HG03064 (cell line): ENCODE measurements at regions not wholly inside any gene's neighbourhood (a gene's known extent, or its start where the extent isn't known, plus 50 kb on each side); places are given as distances from the start of the nearest gene placed in this dataset.
"Not testable (repeated sequence)": the region's sequence is repeated elsewhere in the genome, so short reads cannot be mapped to it uniquely, and the experiment has no call there.

Experiments used
- ATAC-seq: cut with Tn5 transposase; IDR thresholded peaks from one replicate; pipeline ENCODE4 v1.9.1; 2021; ENCODE audit warnings: low read depth; ENCODE audit not compliant: unreplicated experiment

DNA sequence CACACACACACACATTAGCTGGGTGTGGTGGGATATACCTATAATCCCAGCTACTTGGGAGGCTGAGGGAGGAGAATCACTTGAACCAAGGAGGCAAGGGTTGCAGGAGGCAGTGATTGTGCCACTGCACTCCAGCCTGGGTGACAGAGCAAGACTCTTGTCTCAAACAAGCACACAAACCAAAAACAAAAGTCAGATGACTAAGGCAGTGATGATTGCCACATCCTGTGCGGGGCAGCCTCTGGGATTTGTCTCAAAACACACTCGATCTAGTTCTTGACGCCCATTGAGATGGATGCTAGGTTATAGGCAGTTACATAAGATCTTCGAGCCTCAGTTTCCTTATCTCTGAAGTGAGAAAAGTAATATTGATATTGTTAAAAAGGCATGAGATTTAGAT is 57.8 kb upstream of the NBPF8 start:
- ATAC-seq: not testable (repeated sequence)

DNA sequence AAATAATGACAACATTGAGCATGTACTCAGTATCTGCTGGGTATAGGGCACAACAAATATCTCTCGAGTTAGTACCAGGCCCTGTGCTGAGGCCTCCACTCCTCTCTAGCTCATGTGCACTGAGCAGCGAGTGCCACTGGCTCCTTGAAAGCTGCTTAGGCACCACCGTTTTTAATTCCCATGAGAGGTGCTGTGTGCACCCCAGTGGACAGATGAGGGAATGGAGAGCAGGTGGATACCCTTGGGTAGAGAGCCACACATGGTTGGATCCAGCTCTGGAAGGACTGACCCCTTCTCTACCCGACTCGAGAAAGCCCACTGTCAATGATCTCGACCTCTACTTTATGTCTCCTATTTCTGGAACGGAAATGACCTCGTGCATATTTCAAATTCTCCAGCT is 58.7 kb upstream of the NBPF8 start:
- ATAC-seq: not testable (repeated sequence)

DNA sequence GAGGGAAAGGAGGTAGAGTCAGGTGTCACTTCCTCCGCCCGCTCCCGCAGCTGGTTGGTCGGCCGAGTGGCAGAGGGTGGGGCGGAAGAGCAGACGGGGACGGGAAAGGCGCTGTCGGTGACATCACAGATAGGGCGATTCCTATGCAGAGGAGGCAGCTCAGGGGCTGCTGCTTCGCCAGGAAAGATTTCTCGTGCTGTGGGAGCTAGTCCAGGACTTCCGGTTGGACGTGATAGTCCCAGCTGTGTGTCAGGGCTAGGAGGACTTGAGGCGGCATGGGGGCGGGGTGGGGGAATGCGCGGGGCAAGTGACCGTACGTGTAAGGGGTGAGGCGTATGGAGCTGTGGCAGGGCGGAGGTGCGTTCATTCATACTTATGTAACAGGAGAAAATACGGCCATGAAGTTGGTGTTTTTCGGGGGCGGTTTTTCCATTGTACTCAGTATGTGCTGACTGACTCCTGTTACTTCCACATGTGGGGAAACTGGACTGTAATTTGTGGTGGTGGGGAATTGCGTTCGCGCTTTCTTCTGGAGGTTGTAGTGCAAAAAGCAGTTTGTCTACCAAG is 60.1 kb upstream of the NBPF8 start:
- peak; percentile 84 for ATAC-seq

DNA sequence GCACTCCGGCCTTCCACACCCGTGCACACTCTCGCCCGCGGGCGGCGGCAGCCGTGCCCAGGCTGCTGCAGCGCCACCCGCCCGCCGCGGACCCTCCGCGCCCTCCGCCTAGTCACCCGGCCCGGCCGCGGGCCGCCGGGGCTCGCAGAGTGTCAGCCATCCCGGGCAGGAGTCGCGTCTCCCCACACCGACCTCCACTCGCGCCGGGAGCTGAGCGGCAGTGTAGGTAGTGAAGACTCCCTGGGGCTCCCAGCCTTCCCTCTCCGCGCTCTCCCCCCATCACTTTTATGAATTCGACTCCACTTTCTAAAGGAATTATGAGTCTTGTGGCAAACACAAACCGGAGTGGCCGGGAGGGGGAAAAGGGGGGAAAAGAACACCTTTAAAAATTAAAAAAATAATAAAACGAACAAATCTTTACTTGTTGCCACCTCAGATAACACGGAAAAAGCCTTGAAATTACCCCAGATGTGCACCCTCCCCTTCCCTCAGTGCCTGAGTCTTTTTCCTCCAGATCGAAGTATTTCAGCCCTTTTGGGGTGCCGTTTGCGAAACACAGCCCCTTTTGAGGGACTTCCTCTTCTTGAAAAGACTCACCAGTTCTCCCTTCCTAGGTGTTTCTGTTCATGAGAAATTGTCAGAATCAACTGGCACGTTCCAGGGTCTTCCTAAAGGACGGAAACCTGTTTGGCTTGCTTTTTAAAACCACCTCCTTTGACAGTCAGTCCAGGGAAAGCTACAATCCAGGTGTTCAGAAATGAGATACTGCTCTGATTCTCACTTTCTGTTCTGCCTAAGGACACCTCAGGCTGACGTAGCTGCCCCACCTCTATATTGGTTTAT is 72.4 kb upstream of the NBPF8 start:
- not testable (repeated sequence) for ATAC-seq

DNA sequence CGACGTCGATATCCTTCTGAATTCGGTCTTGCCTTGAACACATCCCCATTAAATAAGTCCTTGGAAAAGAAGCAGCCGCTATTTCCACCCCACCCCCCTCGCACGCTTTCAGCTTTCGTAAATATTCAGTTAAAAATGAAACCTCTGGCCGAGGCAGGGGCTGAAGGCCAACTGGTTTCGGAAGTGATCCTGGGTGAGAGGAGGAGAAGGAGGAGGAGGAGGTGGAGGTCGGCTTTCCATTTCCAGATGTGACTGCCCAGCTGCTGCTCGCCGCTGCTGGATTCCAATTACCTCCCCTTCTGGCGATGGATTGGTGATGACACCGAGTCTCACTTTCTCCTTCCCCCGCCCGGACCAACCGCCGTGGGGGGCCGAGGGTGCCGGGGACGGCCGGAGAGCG is 73.1 kb upstream of the NBPF8 start:
- not testable (repeated sequence) for ATAC-seq

DNA sequence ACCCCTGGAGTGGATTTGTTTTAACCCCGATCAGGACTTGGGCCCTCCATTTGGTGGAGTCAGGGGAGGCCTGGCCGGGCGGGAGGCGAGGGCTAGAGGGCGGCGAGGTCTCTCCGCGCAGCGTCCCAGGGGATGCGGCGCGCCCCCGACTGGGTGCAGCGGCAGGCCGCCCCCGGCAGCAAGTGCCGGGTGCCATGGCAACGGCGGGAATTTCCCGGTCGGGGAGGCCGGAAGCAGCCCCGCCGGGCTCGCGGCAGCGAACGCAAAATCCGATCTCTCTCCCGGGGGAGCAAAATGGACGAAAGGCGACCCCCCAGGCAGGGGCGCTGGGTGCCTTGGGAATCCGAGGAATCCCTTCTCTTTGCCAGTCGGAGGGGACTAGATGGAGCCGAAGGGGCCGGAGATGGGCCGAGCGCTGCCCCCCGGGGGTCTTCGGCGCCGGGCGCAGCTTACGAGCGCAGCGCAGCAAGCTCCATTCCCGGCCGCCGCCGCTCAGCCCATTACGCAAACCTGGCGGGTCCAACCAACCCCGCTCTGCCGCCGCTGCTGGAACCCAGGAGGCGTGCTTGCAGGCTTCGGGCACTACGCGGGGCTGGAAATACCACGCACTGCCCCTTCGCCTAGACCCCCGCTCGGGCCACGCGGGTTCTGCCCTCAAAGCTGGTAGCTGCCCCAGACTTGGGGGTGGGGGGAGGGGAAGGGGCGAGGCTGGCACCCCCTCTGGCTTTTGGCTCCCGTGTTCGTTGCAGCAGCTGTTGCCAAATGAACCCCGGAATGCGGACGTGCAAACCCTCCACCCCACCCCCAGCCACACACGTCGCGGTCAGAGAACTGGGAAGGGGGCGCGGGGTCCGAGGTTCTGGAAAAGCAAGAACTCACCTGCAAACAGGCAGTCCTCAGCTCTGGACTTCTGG is 73.7 kb upstream of the NBPF8 start:
- ATAC-seq: not testable (repeated sequence)

DNA sequence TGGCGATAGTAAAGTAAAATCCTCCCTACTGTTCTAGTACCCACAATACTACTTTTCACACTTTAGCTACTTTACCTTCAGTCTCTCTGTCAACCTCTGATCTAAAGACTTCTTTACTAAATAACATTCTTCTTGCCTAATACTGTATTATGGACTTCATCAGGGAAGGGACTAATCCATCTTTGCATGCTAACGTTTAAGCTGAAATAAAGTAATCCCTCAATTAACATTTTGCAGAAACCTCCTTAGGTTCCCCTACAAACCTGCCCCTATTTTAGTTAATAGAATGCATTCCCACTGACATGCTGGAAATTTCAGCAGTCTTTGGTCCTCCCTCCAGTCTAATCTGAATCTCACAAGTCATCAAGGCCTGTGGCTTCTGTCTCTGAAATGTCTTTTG is 99.1 kb upstream of the NBPF8 start:
- not testable (repeated sequence) for ATAC-seq

DNA sequence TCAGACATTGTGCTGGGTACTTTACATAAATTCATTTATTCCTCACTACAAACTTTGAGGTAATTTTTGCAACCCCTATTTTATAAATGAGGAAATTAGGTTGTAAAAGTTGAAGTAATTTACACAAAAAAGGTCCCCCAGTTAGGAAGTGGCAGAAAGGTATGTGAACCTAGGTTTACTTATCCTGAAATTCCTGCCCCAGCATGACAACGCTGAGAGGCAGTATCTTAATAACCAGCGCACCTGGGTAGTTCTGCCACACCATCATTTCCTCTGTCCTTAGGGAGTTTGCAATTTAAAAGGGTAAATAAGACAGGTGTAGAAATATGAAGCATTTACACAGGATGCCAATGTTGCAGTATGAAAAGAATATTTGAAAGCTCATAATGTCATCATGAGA is 102.9 kb upstream of the NBPF8 start:
- not testable (repeated sequence) for ATAC-seq

DNA sequence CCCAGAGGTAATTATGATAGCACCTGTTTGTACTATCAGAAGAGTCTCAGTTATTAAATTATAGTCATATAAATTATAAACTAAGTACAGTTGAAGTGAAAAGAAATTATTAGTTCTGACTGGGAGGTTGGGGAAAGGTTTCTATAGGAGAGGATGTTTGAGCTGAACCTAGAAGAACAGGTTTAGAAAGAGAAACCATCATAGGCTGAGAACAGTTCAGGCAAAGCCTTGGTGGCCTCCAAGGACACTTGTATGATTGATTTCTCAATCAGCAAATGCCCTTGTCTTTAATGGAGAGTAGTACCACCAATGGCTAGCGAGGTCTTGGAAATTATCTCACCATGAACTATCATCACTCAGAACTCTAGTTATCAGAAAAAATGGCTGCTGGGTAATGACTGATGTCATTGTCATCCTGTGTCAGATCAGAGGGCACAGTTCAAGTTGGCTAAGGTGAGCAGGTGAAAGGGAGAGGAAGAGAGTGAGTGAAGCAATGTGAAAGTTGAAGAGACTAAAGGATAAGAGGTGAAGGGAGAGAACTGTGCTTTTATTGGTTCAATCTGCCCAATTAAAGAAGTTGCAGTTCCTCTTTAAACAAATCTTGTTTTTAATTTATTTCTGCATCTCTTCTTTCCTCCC is 105.8 kb upstream of the NBPF8 start:
- not testable (repeated sequence) for ATAC-seq

DNA sequence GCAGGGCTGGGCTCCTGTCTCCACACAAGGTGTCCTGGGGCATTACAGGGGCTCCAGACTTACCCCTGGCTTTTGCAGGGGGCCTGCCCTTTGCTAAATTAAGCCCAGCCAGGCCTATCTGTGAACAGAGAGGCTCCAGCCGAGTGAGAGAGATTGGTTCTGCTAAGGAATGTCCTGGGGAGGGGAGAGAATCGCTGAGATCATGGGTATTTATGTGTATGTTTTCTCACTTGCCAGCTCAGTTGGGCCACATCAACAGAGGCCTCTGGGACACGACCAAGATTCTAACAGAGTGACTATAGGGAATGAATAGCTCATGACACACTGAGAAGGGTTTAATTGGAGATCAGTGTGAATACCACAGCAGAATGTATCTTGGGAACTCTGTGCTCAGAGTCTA is 109.8 kb upstream of the NBPF8 start:
- not testable (repeated sequence) for ATAC-seq

DNA sequence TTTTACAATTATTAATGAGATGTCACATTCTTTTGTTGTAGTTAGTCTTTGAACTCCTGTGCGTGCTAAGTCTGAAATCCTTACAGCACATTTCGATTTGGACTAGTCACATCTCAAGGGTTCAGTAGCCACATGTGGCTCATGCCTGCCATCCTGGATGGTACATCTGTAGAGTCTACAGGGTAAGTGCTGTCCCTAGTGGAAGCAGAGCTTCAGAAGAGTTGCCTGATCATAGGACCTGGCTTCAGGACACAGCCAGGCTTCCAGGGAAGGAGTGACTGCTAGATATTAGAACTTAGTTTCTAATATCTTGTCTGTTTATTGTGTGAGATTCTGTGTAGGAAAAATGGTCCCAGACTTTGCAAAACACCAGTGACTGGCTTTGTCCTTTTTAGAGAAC is 110.5 kb upstream of the NBPF8 start:
- ATAC-seq: not testable (repeated sequence)

DNA sequence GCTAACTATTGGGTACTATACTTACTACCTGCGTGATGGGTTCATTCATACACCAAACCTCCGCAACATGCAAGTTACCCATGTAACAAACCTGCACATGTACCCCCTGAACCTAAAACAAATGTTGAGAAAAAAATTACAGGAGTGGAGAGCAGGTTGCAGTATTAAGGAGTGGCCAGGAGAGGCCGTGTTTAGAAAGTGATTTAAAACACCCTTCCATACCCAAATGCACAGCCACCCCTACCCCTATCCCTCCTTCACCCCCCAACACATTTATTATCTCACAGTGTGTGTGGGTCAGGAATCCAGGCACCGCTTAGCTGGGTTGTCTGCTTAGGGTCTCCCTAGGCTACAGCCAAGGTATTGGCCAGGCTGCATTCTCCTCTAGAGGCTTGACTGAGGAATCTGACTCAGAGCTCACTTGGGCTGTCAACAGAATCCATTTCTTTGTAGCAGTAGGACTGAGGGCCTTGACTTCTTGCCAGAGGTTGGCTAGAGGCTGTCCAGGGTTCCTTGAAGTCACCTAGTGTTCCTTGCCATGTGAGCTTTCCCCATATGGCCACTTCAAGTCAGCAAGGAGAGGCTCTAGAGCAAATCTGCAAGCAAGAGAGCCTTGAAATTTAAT is 115.3 kb upstream of the NBPF8 start:
- not testable (repeated sequence) for ATAC-seq

DNA sequence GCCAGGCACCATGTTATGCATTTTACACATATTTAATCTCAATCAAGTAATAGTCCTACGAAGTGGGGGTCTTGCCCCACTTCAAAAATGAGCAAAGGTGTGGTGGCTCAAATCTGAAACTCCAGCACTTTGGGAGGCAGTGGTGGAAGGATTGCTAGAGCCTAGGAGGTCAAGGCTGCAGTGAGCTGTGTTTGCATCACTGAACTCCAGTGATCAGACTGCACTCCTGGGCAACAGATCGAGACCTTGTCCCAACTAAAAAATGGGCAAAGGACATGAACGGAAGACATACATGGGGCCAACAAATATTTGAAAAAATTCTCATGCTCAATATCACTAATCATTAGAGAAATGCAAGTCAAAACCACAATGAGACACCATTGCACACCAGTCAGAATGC is 116.3 kb upstream of the NBPF8 start:
- not testable (repeated sequence) for ATAC-seq

DNA sequence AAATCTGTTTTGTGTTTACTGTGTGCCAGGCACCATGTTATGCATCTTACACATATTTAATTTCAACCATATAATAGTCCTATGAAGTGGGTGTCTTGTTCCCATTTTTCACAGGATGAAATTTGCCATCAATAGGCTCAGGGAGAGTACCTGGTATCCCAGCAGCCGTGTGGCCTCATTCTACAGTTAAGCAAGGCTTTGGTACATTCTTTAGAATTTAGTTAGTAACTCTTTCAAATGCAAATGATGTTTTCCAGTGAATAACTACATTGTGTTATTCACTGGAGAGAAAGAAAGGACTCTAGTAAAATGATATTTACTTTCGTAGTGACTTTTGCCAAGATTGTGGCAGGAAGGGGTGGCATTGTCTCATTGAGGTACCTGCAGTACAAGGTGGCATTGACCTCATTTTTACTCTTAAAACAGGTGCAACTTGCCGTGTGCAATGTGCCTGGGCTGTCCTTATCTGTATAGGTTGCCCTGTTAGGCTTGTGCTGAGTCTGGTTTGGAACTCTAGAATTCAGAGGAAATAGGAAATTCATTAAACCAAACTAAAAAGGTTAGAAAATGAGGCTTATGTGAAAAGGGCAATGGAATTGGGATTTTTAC is 117.4 kb upstream of the NBPF8 start:
- ATAC-seq: not testable (repeated sequence)

DNA sequence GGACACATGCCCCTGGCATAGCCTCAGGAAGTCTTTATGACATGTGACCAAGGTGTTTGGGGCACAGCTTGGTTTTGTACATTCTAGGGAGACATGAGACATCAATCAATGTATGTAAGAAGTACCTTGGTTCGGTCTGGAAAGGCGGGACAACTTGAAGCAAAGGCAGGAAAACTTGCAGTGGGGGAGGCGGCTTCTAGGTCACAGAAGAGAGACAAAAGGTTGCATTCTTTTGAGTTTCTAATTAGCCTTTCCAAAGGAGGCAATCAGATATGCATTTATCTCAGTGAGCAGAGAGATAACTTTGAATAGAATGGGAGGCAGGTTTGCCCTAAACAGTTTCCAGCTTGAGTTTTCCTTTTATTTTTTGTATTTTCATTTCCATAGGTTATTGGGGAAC is 113.8 kb upstream of the SEC22B start:
- not testable (repeated sequence) for ATAC-seq

DNA sequence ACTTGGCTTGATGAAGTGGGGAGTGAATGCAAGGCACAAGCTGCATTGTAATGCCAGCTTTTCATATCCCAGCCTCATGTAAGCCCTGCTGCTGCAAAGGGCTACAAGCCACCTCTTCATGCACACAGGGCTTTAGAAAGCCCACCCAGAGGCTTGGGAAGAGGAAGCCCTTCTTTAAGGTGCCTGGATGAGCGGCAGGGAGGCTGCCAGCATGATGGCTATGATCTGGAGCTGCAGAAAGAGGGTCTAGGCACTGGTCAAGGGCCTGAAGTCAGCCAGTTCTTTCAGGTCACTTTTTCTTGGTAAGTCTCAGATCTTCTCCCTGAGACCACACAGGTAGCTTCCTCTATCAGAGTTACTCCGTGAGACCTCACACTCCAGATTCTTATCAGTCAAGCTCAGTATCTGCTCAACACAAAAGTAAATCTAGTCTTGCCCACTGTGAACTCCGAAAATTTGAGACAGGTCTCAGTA is 113.3 kb upstream of the SEC22B start:
- ATAC-seq: not testable (repeated sequence)

DNA sequence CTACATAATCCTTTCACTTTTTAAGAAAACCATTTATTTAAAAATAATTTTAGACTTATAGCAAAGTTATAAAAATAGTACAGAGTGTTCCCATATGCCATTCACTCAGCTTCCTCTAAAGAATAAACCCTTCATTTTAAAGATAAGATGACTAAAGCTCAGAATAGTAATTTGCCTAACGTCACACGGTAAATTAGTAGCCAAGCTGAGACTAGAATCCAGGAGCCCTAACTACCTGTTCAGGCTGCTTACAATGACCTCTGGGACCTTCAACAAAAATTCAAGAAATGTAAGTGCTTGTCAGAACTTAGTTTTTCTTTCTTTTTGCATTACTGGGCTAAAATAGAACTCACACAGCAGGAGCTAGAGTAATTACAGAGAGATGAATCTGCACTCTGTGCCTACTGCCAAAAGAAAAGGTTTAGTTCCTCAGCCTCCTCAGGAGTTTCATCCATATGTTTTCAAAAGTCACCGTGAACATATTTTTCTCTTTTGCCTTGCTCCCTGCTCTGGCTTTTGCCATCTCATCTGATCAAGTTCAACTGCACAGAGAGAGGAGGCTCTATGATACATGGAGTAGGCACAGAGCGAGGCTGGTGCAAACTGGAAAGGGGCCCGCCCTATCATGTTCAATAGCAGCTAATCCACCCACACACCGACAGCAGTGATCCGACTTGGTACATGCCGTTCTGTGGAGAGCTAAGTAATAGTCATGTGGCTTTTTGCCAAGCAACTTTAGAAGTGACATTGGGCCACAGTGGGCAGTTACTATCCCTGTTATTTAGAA is 112.7 kb upstream of the SEC22B start:
- not testable (repeated sequence) for ATAC-seq

DNA sequence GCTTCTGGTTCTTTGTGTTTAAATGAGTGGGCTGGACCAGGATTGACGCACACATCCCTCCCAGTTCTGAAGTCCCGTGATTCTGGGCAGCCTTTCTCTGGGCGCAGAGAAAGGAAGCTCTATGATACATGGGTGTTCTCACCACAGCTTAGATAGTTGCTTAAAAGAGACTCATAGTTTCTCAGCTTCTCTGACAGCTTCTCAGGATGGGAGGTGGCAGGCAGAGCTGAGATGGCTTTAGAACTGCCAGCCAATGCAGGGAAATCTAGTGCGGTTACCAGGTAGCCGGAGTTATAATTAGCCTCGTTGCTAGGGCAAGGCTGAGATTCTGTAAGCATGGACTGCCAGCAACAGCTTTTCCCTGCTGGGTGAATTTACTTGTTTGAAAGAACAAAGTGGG is 111.8 kb upstream of the SEC22B start:
- not testable (repeated sequence) for ATAC-seq
